ENCODE measurements at regions not wholly inside any gene's neighbourhood (a gene's known extent, or its start where the extent isn't known, plus 50 kb on each side); places are given as distances from the start of the nearest gene placed in this dataset.

GRCh38 chr3:5270666-5271371, 83.3 kb downstream of the EDEM1 start:
- FAIRE-seq (peak; percentile 58), DNase-seq (ENCODE audit: low spot score) (no peak)

GRCh38 chr3:5271372-5271683, 83.8 kb downstream of the EDEM1 start:
- DNase-seq (ENCODE audit: low spot score), result no peak
- FAIRE-seq, result no peak

GRCh38 chr3:5272387-5272786, 84.9 kb downstream of the EDEM1 start:
- FAIRE-seq (no peak), DNase-seq (ENCODE audit: low spot score) (no peak)

- DNase-seq (ENCODE audit: low spot score) (no peak), FAIRE-seq (no peak)
Measured at GRCh38 chr3:5274091-5274490, 86.6 kb downstream of the EDEM1 start.

- FAIRE-seq (no peak), DNase-seq (ENCODE audit: low spot score) (no peak)
Measured at GRCh38 chr3:5275529-5275928, 88.0 kb downstream of the EDEM1 start.

GRCh38 chr3:5276934-5277333, 89.4 kb downstream of the EDEM1 start:
- DNase-seq (ENCODE audit: low spot score) (no peak), FAIRE-seq (no peak)

- no peak for DNase-seq (ENCODE audit: low spot score)
- FAIRE-seq, result no peak
Measured at GRCh38 chr3:5277612-5278236, 90.2 kb downstream of the EDEM1 start.

GRCh38 chr3:5278666-5279065, 91.2 kb downstream of the EDEM1 start:
- peak; percentile 32 for DNase-seq (ENCODE audit: low spot score)
- no peak for FAIRE-seq

- FAIRE-seq (no peak), DNase-seq (ENCODE audit: low spot score) (no peak)
Measured at GRCh38 chr3:5282703-5283102, 95.2 kb downstream of the EDEM1 start.

- peak; percentile 68 for FAIRE-seq
- no peak for DNase-seq (ENCODE audit: low spot score)
Measured at GRCh38 chr3:5285439-5285838, 97.9 kb downstream of the EDEM1 start.

- no peak for FAIRE-seq
- DNase-seq (ENCODE audit: low spot score), result no peak
Measured at GRCh38 chr3:5290915-5291314, 103.4 kb downstream of the EDEM1 start.

- DNase-seq (ENCODE audit: low spot score) (no peak), FAIRE-seq (no peak)
Measured at GRCh38 chr3:5292512-5292911, 105.0 kb downstream of the EDEM1 start.

GRCh38 chr3:5293207-5293606, 105.7 kb downstream of the EDEM1 start:
- no peak for FAIRE-seq

GRCh38 chr3:5294356-5294755, 106.8 kb downstream of the EDEM1 start:
- DNase-seq (ENCODE audit: low spot score), result peak; percentile 58
- FAIRE-seq, result no peak

More at GRCh38 chr3:5293207-5293606, 105.7 kb downstream of the EDEM1 start:
- DNase-seq (ENCODE audit: low spot score), result no peak

- FAIRE-seq, result no peak
- DNase-seq (ENCODE audit: low spot score), result no peak
Measured at GRCh38 chr3:5295191-5295690, 107.7 kb downstream of the EDEM1 start.

- DNase-seq (ENCODE audit: low spot score), result no peak
- no peak for FAIRE-seq
Measured at GRCh38 chr3:5296362-5296761, 108.9 kb downstream of the EDEM1 start.

- FAIRE-seq (no peak), DNase-seq (ENCODE audit: low spot score) (no peak)
Measured at GRCh38 chr3:5297895-5298294, 110.4 kb downstream of the EDEM1 start.

GRCh38 chr3:5298453-5298852, 110.9 kb downstream of the EDEM1 start:
- DNase-seq (ENCODE audit: low spot score), result no peak
- no peak for FAIRE-seq

GRCh38 chr3:5299161-5299560, 111.7 kb downstream of the EDEM1 start:
- FAIRE-seq, result no peak

GRCh38 chr3:5300638-5301037, 113.1 kb downstream of the EDEM1 start:
- no peak for DNase-seq (ENCODE audit: low spot score)
- no peak for FAIRE-seq

More at GRCh38 chr3:5299161-5299560, 111.7 kb downstream of the EDEM1 start:
- DNase-seq (ENCODE audit: low spot score), result no peak

GRCh38 chr3:5301651-5302297, 114.3 kb downstream of the EDEM1 start:
- FAIRE-seq, result no peak

GRCh38 chr3:5302661-5303060, 115.2 kb downstream of the EDEM1 start:
- DNase-seq (ENCODE audit: low spot score) (no peak), FAIRE-seq (no peak)

More at GRCh38 chr3:5301651-5302297, 114.3 kb downstream of the EDEM1 start:
- DNase-seq (ENCODE audit: low spot score), result no peak

GRCh38 chr3:5304188-5304587, 116.7 kb downstream of the EDEM1 start:
- no peak for FAIRE-seq
- DNase-seq (ENCODE audit: low spot score), result no peak

Data from urothelium cell line (cell line).